Hindlimb muscle (tissue), 1 donor: ENCODE measurements at regions not wholly inside any gene's neighbourhood (a gene's known extent, or its start where the extent isn't known, plus 50 kb on each side); places are given as distances from the start of the nearest gene placed in this dataset.
"Not testable (repeated sequence)": the region's sequence is repeated elsewhere in the genome, so short reads cannot be mapped to it uniquely, and the experiment has no call there.

ENCODE experiments used
- DNase-seq: peaks from one replicate; pipeline ENCODE4 v3.0.0-alpha.2; 2013

- DNase-seq: no peak
These were observed 139.3 kb upstream of the KBTBD8 start for GRCh38 chr3:66858656-66859381.

DNA sequence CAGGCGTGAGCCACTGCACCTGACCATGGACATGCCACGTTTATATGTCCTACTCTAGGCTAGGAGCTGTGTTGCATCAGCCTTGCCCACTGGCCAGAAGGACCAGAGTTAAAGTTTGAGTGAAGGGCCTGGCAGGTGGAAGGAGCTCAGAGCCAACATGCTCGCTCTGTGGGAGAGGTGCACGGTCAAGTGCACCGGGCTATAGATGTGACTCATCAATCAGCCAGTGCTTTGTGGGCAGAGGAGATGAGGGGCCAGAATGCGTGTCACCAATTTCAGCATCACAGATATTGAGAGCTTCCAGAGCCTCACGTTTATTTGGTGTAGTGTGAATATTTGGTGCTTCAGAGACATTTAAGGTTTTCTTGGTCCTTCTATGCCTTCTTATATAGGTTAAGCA lies 137.3 kb upstream of the KBTBD8 start:
- DNase-seq: no peak

DNA sequence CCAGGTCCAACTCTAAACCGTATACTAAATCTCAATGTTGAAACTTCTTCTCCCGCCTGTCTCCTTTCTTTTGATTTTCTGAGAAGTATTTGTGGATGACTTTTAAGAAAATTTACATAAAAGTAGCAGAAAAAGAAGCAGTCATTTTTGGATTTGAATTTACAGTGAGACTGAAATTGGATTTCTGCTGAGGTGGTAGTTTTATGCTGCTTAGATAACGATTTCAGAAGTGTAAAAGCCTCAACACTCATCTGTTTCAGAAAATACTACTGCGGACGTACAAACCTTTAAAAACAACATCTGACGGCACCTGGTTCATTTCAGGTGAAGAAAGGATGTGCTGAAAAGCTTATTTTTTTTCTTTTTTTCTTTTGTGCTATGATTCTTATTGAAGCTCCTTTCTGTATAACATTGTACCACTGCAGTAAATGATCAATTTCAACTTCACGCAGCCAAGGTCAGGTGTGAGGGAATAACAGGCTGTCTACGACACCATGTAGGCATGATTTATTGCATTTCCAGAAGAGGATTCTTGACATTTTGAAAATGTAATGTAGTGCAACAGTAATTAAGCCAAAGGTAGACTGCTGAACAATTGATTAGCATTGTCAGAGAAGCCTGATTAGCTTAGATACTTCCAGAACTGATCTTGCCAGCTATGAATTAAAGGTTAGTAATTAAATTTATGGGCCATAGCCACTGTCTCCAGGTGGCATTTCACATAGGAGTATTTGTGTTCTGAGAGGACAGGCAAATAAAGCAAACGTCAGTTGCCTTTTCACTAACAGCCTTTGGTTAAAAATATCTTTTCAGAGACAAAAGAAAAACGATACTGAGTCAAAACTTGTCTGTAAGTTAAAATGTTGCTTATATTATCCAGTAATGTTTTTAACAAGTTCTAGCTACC lies 134.6 kb upstream of the KBTBD8 start:
- no peak for DNase-seq

GRCh38 chr3:66884659-66885058 lies 113.4 kb upstream of the KBTBD8 start:
- DNase-seq: no peak

DNA sequence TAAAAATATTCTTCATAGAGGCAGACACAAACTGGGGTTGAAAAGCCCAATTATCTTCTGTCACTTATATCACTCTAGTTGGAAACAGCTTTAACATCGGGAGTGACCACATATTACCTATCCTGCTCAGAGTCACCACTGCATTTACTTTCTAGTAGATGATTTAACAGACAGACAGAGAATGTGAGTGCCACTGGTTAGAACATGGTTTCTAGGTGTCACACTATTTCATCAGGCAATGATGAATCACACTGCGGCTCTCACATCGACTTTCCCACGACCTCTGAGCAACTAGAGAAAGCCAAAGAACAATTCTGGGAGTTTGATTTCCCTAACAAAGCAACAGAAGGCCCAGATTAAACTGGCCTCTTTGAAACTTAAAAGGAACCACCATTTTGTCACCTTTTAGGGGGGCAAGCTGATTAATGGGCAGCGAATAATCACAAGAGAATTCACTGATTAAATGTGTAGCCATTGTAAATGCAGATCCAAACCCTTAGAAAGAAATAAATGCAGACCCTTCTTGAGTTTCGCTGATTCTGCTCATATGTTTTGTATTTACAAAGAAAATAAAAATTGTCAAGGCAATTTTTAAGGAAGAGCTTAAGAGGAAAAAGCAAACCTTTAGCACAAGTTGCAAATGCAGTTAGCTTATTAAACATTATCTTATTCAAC lies 112.6 kb upstream of the KBTBD8 start:
- no peak for DNase-seq

DNA sequence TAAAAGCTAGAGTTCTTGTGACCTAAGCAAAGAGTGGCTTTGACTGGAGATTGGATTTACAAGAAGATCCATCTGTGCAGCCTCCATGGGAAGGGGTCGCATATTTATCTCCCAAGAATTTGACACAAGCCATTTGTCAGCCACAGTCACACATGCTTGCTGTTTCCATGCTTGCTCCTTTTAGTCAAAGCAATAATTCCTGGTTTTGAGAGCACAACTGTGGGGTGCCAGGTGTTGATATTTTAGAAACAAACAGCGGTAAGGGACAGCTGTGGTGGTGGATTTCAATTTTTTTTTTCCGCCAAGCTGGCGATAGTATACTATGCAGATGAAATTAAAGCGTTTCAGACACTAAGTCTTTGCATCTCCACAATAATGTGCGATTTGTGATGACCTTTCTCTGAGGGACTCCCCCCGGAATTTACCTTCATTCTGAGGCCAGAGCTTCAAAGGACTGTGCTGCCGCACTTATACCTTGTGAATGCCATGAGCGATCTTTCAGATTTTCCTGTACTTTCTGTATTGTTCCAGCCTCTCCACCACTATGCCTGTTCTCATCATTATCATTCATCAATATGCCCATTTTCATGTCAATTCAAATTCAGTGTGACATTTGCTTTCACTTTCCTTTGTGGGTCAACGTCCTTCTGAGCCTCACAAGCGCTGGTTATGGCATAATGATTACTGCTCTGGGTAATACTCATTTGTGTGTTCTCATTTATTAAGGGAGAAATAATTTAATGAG lies 108.2 kb upstream of the KBTBD8 start:
- DNase-seq: no peak

DNA sequence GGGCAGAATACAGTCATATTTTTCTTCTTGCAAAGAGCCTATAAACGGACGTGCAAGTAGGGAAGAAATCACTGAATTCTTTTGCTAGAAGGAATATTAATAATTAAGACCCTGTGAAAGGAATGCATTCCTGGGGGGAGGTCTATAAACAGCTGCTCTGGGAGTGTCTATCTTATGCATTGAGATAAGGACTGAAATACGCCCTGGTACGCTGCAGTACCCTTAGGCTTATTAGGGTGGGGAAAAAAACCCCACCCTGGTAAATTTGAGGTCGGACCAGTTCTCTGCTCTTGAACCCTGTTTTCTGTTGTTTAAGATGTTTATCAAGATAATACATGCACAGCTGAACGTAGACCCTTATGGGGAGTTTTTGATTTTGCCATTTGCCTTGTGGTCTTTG lies 100.0 kb upstream of the KBTBD8 start:
- DNase-seq: no peak

DNA sequence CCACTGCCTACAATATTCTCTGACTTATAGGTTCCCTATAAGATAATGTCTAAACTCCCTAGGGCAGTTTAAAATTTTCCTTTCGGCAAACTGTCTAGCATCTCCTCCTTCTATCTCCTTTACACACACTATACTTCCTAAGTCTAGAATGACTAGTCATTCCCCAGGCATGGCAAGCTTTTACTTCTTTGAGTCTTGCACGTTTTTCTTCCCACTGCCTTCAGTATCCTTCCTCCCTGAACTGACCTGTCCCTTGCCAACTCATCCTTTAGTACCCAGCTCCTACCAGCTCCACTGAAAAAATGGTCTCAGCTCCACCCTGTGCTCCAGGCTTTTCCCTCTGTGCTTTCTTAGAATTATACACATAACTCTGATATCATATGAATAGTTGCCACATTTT lies 93.8 kb upstream of the KBTBD8 start:
- no peak for DNase-seq

DNA sequence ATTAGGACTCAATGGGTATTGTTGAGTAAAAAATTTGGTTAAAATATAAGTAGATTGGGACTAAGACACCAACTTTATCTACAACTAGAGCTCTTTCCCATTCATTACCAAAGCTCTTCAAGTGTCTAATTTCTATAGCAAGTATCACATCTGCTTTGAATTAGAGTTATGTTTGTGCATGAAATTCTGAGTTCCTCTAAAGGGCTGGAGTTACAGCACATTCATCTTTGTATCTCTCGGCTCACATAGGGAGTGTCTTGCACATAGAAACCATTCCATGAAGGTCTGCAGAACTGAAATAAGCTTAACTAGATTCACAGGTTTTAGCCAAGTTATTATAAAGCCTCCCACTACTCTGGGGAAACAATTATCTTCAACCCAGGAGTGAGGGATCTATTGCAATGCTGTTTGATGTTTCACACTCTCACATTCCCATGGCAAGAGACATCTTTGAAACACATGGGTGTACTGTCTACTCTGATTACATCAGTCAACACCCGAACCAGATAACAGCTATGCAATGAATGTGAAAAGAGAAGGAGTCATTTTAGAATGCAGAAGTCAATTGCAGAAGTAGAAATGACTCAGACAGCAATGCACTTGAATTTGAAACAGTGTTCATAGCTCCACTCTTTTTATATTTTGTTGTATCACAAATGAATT lies 93.1 kb upstream of the KBTBD8 start:
- no peak for DNase-seq

DNA sequence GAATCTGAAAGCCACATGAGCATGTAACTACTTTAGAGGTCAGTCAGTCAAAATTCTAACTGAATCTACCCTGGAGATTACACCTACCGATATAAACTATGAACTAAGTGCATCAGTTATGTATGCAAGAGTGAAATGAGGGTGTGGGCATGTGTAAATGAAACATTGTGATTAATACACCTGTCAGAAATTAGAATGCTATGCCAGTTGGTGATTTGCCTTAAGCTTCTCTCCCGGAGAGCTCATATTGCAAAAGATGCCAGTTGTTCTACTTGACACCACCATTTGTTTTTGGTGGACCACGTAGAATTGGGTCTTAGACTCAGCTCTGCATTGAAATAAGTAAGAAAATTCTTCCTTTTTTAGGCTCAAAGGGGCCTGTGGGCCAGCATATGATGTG lies 91.0 kb upstream of the KBTBD8 start:
- no peak for DNase-seq

- DNase-seq: no peak
These were observed 87.6 kb upstream of the KBTBD8 start for GRCh38 chr3:66910266-66911055.

- DNase-seq: no peak
These were observed 85.8 kb upstream of the KBTBD8 start for GRCh38 chr3:66912306-66912705.

DNA sequence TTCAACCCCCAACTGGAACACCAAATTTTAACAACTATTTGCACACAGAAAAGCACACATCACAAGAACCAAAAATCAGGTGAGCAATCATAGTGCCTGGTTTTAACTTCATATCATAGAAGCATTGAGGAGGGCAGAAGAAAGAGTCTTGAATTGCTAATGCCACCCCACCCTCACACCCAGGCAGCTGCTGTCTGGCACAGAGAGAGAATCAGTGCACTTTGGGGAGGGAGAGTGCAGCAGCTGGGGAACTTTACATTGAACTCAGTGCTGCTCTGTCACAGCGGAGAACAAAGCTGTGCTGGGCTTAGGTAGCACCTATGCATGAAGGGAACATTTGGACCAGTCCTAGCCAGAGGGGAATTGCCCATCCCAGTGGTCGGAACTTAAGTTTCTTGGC lies 76.0 kb upstream of the KBTBD8 start:
- no peak for DNase-seq

GRCh38 chr3:66923969-66924368 lies 74.1 kb upstream of the KBTBD8 start:
- DNase-seq: no peak

DNA sequence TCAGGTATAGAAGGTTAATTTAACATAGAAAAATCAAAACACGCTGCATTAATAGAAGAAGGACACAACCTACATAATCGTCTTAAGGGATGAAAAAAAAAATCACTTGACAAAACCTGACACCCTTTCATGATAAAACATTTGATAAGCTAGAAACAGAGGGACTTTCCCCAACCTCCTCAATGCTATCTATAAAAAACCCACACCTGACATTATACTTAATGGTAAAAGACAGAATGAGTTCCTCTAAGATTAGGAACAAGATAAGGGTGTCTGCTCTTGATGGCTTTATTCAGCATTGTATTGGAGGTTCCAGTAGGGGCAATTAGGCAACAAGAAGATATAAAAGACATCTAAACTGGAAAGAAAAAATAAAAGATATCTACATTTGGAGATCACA lies 69.9 kb upstream of the KBTBD8 start:
- DNase-seq: no peak

GRCh38 chr3:66931291-66931690 lies 66.8 kb upstream of the KBTBD8 start:
- no peak for DNase-seq

GRCh38 chr3:66931699-66932098 lies 66.4 kb upstream of the KBTBD8 start:
- no peak for DNase-seq

GRCh38 chr3:66933233-66933632 lies 64.9 kb upstream of the KBTBD8 start:
- DNase-seq: no peak

DNA sequence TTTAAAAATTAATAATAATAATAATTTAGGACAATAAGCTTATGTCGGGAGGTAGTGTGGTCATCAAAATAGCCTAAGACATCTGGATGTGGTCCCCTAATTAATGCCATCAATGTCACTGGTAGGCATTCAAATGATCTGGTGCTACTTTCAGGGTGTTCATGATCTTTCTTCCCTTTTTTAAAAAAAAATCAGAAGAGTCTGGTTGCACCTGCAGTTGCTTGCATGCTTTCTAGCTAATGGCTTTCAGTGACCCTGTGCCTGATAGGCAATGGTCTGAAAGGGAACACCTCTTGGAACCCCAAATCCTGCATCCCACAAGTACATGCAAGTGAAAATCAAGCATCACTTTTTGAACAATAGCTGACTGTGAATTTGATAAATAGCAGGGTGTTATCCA lies 64.1 kb upstream of the KBTBD8 start:
- no peak for DNase-seq

GRCh38 chr3:66934725-66935124 lies 63.4 kb upstream of the KBTBD8 start:
- DNase-seq: no peak

- DNase-seq: not testable (repeated sequence)
These were observed 61.1 kb upstream of the KBTBD8 start for GRCh38 chr3:66937041-66937440.
